Heart left ventricle (tissue), 16 donors: ENCODE measurements at regions not wholly inside any gene's neighbourhood (a gene's known extent, or its start where the extent isn't known, plus 50 kb on each side); places are given as distances from the start of the nearest gene placed in this dataset.

Source experiments
- ATAC-seq, 4 donors: fragments of 200-7000 bp; cut with Tn5 transposase; one replicate each; pipeline ENCODE4 v1.9.1; 2020 to 2022; ENCODE audit warnings: moderate library complexity in 4 of 4, mild to moderate bottlenecking in 3 of 4, moderate number of reproducible peaks in 1 of 4
- DNase-seq, 5 donors: peaks; one replicate each; pipeline ENCODE4 v3.0.0-alpha.2; 2020
- H3K27ac ChIP-seq, 12 donors: fragments of 200-600 bp; sonication (generic) in 4 of 12; one replicate each; pipeline versions ENCODE4 v1.5.0 to v1.8.0; 2016 to 2022; ENCODE audit warnings: mild to moderate bottlenecking in 2 of 12
- H3K27me3 ChIP-seq, 9 donors: fragments of 200-600 bp; sonication (generic) in 2 of 9; one replicate each; pipeline versions ENCODE4 v1.5.1 to v1.8.0; 2016 to 2022; ENCODE audit warnings: mild to moderate bottlenecking in 3 of 9
- H3K36me3 ChIP-seq, 9 donors: fragments of 200-600 bp; sonication (generic) in 2 of 9; one replicate each; pipeline versions ENCODE4 v1.5.0 to v1.8.0; 2018 to 2022; ENCODE audit warnings: mild to moderate bottlenecking in 2 of 9
- H3K4me1 ChIP-seq, 12 donors: fragments of 200-600 bp; sonication (generic) in 4 of 12; one replicate each; pipeline versions ENCODE4 v1.5.0 to v1.8.0; 2016 to 2022; ENCODE audit warnings: mild to moderate bottlenecking in 3 of 12
- H3K4me3 ChIP-seq, 12 donors: fragments of 200-600 bp; sonication (generic) in 4 of 12; one replicate each; pipeline versions ENCODE4 v1.5.0 to v1.8.0; 2017 to 2022; ENCODE audit warnings: mild to moderate bottlenecking in 9 of 12, moderate library complexity in 4 of 12
- H3K9me3 ChIP-seq, 12 donors: fragments of 200-600 bp; sonication (generic) in 4 of 12; one replicate each; pipeline versions ENCODE4 v1.5.0 to v1.8.0; 2016 to 2022; ENCODE audit warnings: mild to moderate bottlenecking in 1 of 12
- CTCF ChIP-seq, 12 donors: fragments of 200-600 bp; sonication (generic) in 4 of 12; IDR thresholded peaks; one replicate each; pipeline versions ENCODE4 v1.5.0 to v1.8.0; 2018 to 2022; ENCODE audit warnings: antibody characterized with exemption in 12 of 12, mild to moderate bottlenecking in 5 of 12
- POLR2A ChIP-seq, 2 donors: fragments of 450-650 bp; IDR thresholded peaks; one replicate each; pipeline ENCODE4 v1.6.1; 2017; ENCODE audit warnings: antibody characterized with exemption in 2 of 2, mild to moderate bottlenecking in 2 of 2, moderate library complexity in 2 of 2
- WGBS, 4 donors: extraction: QIAGEN DNeasy Blood & Tissue Kit in 2 of 4; methylation state at CpG; one replicate each; pipeline versions ENCODE4 v1.1.5 to v1.1.7; 2013 to 2018; 5-methylcytosine and 5-hydroxymethylcytosine counted together
- intact Hi-C, 10 donors: fragments of 100-400 bp; cut with DNase I; formaldehyde crosslinking; loops; one replicate each; pipeline versions ENCODE4 v1.11.1 to v1.14.2; 2022
- donor health status: ischemic (EF 13 %, LVEDD 7.1; RV severe dilation, severe dysfunction).
- donor health status: healthy with polysubstance abuse.
- donor health status: DM: no; HTN: yes; CAD: no.
- donor health status: DM: no; HTN: no; CAD: no.
- donor health status: ischemic (EF 25% LVEDD 6.9; RV normal size, moderate dysfunction).
- donor health status: ischemic (EF 25% LVEDD 5.7; RV mildly dilated, moderate dysfunction).
- donor health status: healthy.
- donor health status: DM: yes; HTN: yes; CAD: no.
- donor health status: ischemic (EF 35%, LVEDD 5.7; RV mildly dilated, moderate dysfunction).
- donor health status: nonischemic (EF 11% LVEDD 7.7; RV severe dilation, severe dysfunction).
- donor health status: DM: yes; HTN: yes; CAD: no.
- donor health status: PGD.
- donor health status: ischemic (EF 29% LVEDD 5.4; RV normal size, mild dysfunction).
- donor health status: nonischemic (EF 23%, LVEDD 6.1; RV moderate dilation, normal function).

DNA sequence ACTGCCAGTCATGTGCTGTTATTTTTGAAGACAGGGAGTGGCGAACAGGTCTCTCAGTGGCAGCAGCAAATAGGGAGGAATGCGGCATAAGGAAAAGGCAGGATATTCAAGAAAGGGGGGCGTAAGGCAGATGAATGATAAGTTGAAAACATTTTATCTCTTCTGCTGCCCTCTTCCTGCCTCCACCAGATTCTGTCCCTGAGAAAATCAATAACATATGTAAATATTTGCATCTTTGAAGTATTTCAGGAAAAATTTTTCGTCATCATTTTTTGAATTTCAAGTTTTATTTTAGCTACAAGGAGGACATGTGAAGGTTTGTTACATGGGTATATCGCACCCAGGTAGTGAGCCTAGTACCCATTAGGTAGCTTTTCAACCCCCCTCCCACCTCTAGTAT is 616.7 kb downstream of the MCTP2 start:
- no peaks in the 10 kb centered on the region for H3K36me3 ChIP-seq
- no peak for DNase-seq
- H3K9me3 ChIP-seq = peaks cover 0 to 16% (median 0%) of the 10 kb centered on the region in 12 donors
- ATAC-seq = no peak
- no peak overlapping the region for H3K27ac ChIP-seq
- TF ChIP-seq POLR2A (IDR thresholded peaks at IDR 0.05) (no peak), CTCF (IDR thresholded peaks at IDR 0.05) (no peak)
- 86 to 96% (median 94%) methylated on average over 5 of the region's 5 CpGs for WGBS, 4 donors
- intact Hi-C loops = loop anchor here in 2 of 10 donors (10.0 kb wide), 2 partner anchors 173 to 1507 kb away; no protein-coding TSS in a partner anchor
- peaks cover 0 to 16% (median 0%) of the 10 kb centered on the region in 9 donors for H3K27me3 ChIP-seq
- peaks cover 0 to 19% (median 4%) of the 10 kb centered on the region in 12 donors for H3K4me1 ChIP-seq
- no peak overlapping the region for H3K4me3 ChIP-seq

DNA sequence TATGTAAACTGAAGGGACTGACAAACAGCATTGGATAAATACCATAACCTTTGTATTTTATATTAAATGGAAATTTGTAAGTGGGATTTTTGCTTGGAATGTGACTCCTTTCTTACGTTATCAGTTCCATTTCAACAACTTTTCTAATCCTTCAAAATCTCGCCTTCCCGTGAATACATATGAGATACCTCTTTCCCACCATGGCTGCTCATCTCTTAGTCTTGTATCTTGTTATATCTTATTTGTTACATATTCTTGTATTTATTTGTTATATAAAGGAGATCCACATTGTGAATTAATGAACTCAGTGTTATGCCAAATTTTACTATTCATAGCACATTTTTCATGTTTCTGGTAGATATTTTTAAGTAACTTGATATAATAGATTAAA is 623.7 kb downstream of the MCTP2 start:
- Histone ChIP-seq H3K4me1 (no peaks in the 10 kb centered on the region), H3K27me3 (peaks cover 0 to 11% (median 0%) of the 10 kb centered on the region in 9 donors), H3K4me3 (no peak overlapping the region), H3K36me3 (no peaks in the 10 kb centered on the region), H3K9me3 (peaks cover 0 to 20% (median 0%) of the 10 kb centered on the region in 12 donors), H3K27ac (no peak overlapping the region)
- intact Hi-C loops = no loop called here
- ATAC-seq (no peak), DNase-seq (no peak)
- 92 to 96% (median 96%) methylated on average over 3 of the region's 3 CpGs for WGBS, 4 donors
- TF ChIP-seq CTCF (IDR thresholded peaks at IDR 0.05) = no peak
- no peak for TF ChIP-seq POLR2A (IDR thresholded peaks at IDR 0.05)

GRCh38 chr15:94855409-94856266 is 624.3 kb downstream of the MCTP2 start:
- H3K4me3 ChIP-seq = no peak overlapping the region
- no peaks in the 10 kb centered on the region for H3K36me3 ChIP-seq
- TF ChIP-seq POLR2A (IDR thresholded peaks at IDR 0.05) (no peak), CTCF (IDR thresholded peaks at IDR 0.05) (no peak)
- H3K4me1 ChIP-seq = no peaks in the 10 kb centered on the region
- H3K9me3 ChIP-seq = peaks cover 0 to 17% (median 0%) of the 10 kb centered on the region in 12 donors
- peaks cover 0 to 11% (median 0%) of the 10 kb centered on the region in 9 donors for H3K27me3 ChIP-seq
- no peak for ATAC-seq
- intact Hi-C loops = no loop called here
- no peak overlapping the region for H3K27ac ChIP-seq
- WGBS, 4 donors = 95 to 97% (median 97%) methylated on average over 44 to 49 of the region's 49 CpGs
- DNase-seq = no peak

DNA sequence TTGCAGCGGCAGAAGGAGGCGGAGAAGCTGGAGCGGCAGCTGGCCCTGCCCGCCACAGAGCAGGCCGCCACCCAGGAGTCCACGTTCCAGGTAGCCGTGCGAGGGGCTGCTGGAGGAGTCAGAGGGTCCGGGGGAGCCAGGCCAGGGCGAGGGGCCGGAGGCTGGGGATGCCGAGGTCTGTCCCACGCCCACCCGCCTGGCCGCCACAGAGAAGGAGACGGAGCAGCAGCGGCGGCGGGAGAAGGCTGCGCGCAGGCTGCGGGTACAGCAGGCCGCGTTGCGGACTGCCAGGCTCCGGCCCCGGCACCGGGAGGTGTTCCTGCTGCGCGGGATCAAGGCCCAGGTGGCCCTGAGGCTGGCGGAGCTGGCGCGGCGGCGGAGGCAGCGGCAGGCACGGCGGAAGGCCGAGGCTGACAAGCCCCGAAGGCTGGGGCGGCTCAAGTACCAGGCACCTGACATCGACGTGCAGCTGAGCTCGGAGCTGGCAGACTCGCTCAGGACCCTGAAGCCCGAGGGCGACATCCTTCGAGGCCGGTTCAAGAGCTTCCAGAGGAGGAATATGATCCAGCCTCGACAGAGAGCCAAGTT is 625.0 kb downstream of the MCTP2 start:
- no peaks in the 10 kb centered on the region for H3K36me3 ChIP-seq
- TF ChIP-seq CTCF (IDR thresholded peaks at IDR 0.05) (no peak), POLR2A (IDR thresholded peaks at IDR 0.05) (no peak)
- no peak overlapping the region for H3K27ac ChIP-seq
- no peak overlapping the region for H3K4me3 ChIP-seq
- H3K27me3 ChIP-seq = peaks cover 0 to 11% (median 0%) of the 10 kb centered on the region in 9 donors
- H3K4me1 ChIP-seq = no peaks in the 10 kb centered on the region
- ATAC-seq (no peak), DNase-seq (peak in 1 of 5 donors; percentile 51)
- peaks cover 0 to 17% (median 0%) of the 10 kb centered on the region in 12 donors for H3K9me3 ChIP-seq
- intact Hi-C loops = no loop called here
- 86 to 94% (median 91%) methylated on average over 43 to 50 of the region's 50 CpGs for WGBS, 4 donors
